Endothelial cell of umbilical vein (primary cell): ENCODE measurements at regions not wholly inside any gene's neighbourhood (a gene's known extent, or its start where the extent isn't known, plus 50 kb on each side); places are given as distances from the start of the nearest gene placed in this dataset.

Experiments used
- EZH2 ChIP-seq: IDR thresholded peaks from 2 replicates; pipeline ENCODE4 v1.6.1; 2012; ENCODE audit warnings: borderline replicate concordance, low read depth, mild to moderate bottlenecking, moderate library complexity, low read length, inconsistent platforms; ENCODE audit not compliant: severe bottlenecking
- JUN ChIP-seq: IDR thresholded peaks from 2 replicates; pipeline ENCODE4 v1.6.1; 2011; ENCODE audit warnings: borderline replicate concordance, low read depth; ENCODE audit not compliant: insufficient read length, insufficient read depth
- POLR2A ChIP-seq: IDR thresholded peaks from 2 replicates; pipeline ENCODE4 v1.6.1; 2012; ENCODE audit warnings: low read depth, mild to moderate bottlenecking, control low read depth, low read length
- POLR2AphosphoS5 ChIP-seq: IDR thresholded peaks from 2 replicates; pipeline ENCODE4 v1.6.1; 2012; ENCODE audit warnings: low read depth, mild to moderate bottlenecking, control low read depth, low read length, moderate library complexity; ENCODE audit not compliant: insufficient read depth
- TF ChIP-seq, protein P1 (sequence below): IDR thresholded peaks from 2 replicates; pipeline ENCODE4 v1.6.1; 2011; ENCODE audit not compliant: insufficient read depth, insufficient read length
- TF ChIP-seq, protein P2 (sequence below), 2 donors: IDR thresholded peaks; 1 replicate in 1 of 2; 2 replicates in 1 of 2; pipeline ENCODE4 v1.5.1; 2011; ENCODE audit warnings: low read length in 2 of 2, mild to moderate bottlenecking in 2 of 2, moderate library complexity in 2 of 2, control low read depth in 1 of 2, inconsistent platforms in 1 of 2, low read depth in 1 of 2; ENCODE audit not compliant: insufficient read depth in 1 of 2; ENCODE audit errors: extremely low read depth in 1 of 2

GRCh38 chrX:6885909-6886308 is 261.6 kb upstream of the STS start:
- TF ChIP-seq, protein P1, sequence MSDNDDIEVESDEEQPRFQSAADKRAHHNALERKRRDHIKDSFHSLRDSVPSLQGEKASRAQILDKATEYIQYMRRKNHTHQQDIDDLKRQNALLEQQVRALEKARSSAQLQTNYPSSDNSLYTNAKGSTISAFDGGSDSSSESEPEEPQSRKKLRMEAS, result no peak
- TF ChIP-seq, protein P2, sequence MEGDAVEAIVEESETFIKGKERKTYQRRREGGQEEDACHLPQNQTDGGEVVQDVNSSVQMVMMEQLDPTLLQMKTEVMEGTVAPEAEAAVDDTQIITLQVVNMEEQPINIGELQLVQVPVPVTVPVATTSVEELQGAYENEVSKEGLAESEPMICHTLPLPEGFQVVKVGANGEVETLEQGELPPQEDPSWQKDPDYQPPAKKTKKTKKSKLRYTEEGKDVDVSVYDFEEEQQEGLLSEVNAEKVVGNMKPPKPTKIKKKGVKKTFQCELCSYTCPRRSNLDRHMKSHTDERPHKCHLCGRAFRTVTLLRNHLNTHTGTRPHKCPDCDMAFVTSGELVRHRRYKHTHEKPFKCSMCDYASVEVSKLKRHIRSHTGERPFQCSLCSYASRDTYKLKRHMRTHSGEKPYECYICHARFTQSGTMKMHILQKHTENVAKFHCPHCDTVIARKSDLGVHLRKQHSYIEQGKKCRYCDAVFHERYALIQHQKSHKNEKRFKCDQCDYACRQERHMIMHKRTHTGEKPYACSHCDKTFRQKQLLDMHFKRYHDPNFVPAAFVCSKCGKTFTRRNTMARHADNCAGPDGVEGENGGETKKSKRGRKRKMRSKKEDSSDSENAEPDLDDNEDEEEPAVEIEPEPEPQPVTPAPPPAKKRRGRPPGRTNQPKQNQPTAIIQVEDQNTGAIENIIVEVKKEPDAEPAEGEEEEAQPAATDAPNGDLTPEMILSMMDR (IDR thresholded peaks at IDR 0.05; ENCODE audit: extremely low read depth in 1 of 2, insufficient read depth in 1 of 2, low read depth in 1 of 2, low read length in 2 of 2), result no peak
- no peak for TF ChIP-seq JUN
- no peak for TF ChIP-seq EZH2
- no peak for TF ChIP-seq POLR2A
- no peak for TF ChIP-seq POLR2AphosphoS5
